ENCODE measurements at regions not wholly inside any gene's neighbourhood (a gene's known extent, or its start where the extent isn't known, plus 50 kb on each side); places are given as distances from the start of the nearest gene placed in this dataset.
"Not testable (repeated sequence)": the region's sequence is repeated elsewhere in the genome, so short reads cannot be mapped to it uniquely, and the experiment has no call there.

- H3K9me3 ChIP-seq (ENCODE audit: insufficient read depth, low read length): no peaks in the 10 kb centered on the region
- no peak overlapping the region for H2AFZ ChIP-seq (ENCODE audit: low read depth, low read length)
- H3K79me2 ChIP-seq (ENCODE audit: low read length): no peaks in the 10 kb centered on the region
- H3K27ac ChIP-seq (ENCODE audit: low read length): no peak overlapping the region
- H3K9ac ChIP-seq (ENCODE audit: low read length): no peak overlapping the region
- no peak overlapping the region for H3K4me2 ChIP-seq (ENCODE audit: low read length)
- TF ChIP-seq CTCF (IDR thresholded peaks at IDR 0.05; ENCODE audit: low read depth, low read length) (no peak), EZH2phosphoT487 (IDR thresholded peaks at IDR 0.05; ENCODE audit: low read depth) (no peak)
- no peaks in the 10 kb centered on the region for H3K4me1 ChIP-seq (ENCODE audit: low read length)
- H4K20me1 ChIP-seq (ENCODE audit: insufficient read depth, low read length): no peaks in the 10 kb centered on the region
- H3K27me3 ChIP-seq (ENCODE audit: low read depth, low read length): no peaks in the 10 kb centered on the region
- no peak overlapping the region for H3K4me3 ChIP-seq (ENCODE audit: low read length)
- H3K36me3 ChIP-seq (replicated peaks; ENCODE audit: low read depth, low read length): no peaks in the 10 kb centered on the region
Observed at GRCh38 chr18:11368020-11368419, 218.7 kb upstream of the PIEZO2 start.

GRCh38 chr18:11367351-11367750 is 218.0 kb upstream of the PIEZO2 start:
- Histone ChIP-seq H3K9ac (ENCODE audit: low read length) (no peak overlapping the region), H3K4me3 (ENCODE audit: low read length) (no peak overlapping the region), H3K27me3 (ENCODE audit: low read depth, low read length) (no peaks in the 10 kb centered on the region), H3K4me2 (ENCODE audit: low read length) (no peak overlapping the region), H3K4me1 (ENCODE audit: low read length) (no peaks in the 10 kb centered on the region), H3K79me2 (ENCODE audit: low read length) (no peaks in the 10 kb centered on the region), H3K27ac (ENCODE audit: low read length) (no peak overlapping the region), H3K36me3 (replicated peaks; ENCODE audit: low read depth, low read length) (no peaks in the 10 kb centered on the region), H2AFZ (ENCODE audit: low read depth, low read length) (no peak overlapping the region), H4K20me1 (ENCODE audit: insufficient read depth, low read length) (no peaks in the 10 kb centered on the region), H3K9me3 (ENCODE audit: insufficient read depth, low read length) (no peaks in the 10 kb centered on the region)
- TF ChIP-seq CTCF (IDR thresholded peaks at IDR 0.05; ENCODE audit: low read depth, low read length) (no peak), EZH2phosphoT487 (IDR thresholded peaks at IDR 0.05; ENCODE audit: low read depth) (no peak)

DNA sequence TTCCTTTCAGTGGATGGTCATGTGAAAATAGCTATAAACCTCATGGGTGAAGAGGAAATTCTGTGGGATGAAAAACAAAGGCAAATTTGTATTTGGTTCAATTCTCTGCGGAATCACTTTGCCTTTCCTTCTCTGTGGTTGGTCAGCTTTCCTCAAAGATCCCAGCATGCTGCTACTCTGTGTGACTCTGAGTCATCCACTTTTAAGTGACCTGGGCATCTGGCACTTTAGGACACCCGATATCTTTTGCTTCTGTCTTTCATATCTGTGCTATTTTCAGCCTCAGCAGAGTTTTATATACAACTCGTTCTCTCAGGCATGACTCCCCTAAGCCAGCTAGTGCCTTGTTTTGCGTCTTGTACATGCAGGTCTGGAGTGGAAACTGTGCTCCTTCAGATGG is 217.0 kb upstream of the PIEZO2 start:
- Histone ChIP-seq H3K4me2 (ENCODE audit: low read length) (no peak overlapping the region), H4K20me1 (ENCODE audit: insufficient read depth, low read length) (no peaks in the 10 kb centered on the region), H3K36me3 (replicated peaks; ENCODE audit: low read depth, low read length) (no peaks in the 10 kb centered on the region), H3K4me3 (ENCODE audit: low read length) (no peak overlapping the region), H2AFZ (ENCODE audit: low read depth, low read length) (no peak overlapping the region), H3K79me2 (ENCODE audit: low read length) (no peaks in the 10 kb centered on the region), H3K27ac (ENCODE audit: low read length) (no peak overlapping the region), H3K9me3 (ENCODE audit: insufficient read depth, low read length) (no peaks in the 10 kb centered on the region), H3K27me3 (ENCODE audit: low read depth, low read length) (no peaks in the 10 kb centered on the region), H3K9ac (ENCODE audit: low read length) (no peak overlapping the region), H3K4me1 (ENCODE audit: low read length) (no peaks in the 10 kb centered on the region)
- TF ChIP-seq EZH2phosphoT487 (IDR thresholded peaks at IDR 0.05; ENCODE audit: low read depth) (no peak), CTCF (IDR thresholded peaks at IDR 0.05; ENCODE audit: low read depth, low read length) (no peak)

DNA sequence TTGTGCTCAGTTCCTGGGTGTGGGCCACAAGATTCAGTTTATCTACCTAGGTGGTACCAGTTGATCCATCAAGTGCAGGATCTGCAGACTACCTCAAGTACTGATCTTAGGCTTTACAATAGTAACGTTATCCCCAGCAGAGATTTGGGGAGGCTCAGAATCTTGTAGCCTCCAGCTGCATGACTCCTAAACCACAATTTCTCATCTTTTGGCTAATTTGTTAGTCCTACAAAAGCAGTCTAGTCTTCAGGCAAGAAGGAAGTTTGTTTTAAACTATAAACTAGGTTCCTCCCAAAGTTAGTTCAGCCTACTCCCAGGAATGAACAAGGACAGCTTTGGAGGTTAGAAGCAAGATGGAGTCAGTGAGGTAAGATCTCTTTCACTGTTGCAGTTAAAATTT is 213.5 kb upstream of the PIEZO2 start:
- no peak overlapping the region for H3K27ac ChIP-seq (ENCODE audit: low read length)
- no peak overlapping the region for H3K9ac ChIP-seq (ENCODE audit: low read length)
- H3K79me2 ChIP-seq (ENCODE audit: low read length): no peaks in the 10 kb centered on the region
- no peaks in the 10 kb centered on the region for H4K20me1 ChIP-seq (ENCODE audit: insufficient read depth, low read length)
- H3K4me3 ChIP-seq (ENCODE audit: low read length): no peak overlapping the region
- H3K9me3 ChIP-seq (ENCODE audit: insufficient read depth, low read length): no peaks in the 10 kb centered on the region
- no peak for TF ChIP-seq EZH2phosphoT487 (IDR thresholded peaks at IDR 0.05; ENCODE audit: low read depth)
- TF ChIP-seq CTCF (IDR thresholded peaks at IDR 0.05; ENCODE audit: low read depth, low read length): no peak
- H3K27me3 ChIP-seq (ENCODE audit: low read depth, low read length): no peaks in the 10 kb centered on the region
- H3K4me2 ChIP-seq (ENCODE audit: low read length): no peak overlapping the region
- no peaks in the 10 kb centered on the region for H3K4me1 ChIP-seq (ENCODE audit: low read length)
- H2AFZ ChIP-seq (ENCODE audit: low read depth, low read length): no peak overlapping the region
- no peaks in the 10 kb centered on the region for H3K36me3 ChIP-seq (replicated peaks; ENCODE audit: low read depth, low read length)

DNA sequence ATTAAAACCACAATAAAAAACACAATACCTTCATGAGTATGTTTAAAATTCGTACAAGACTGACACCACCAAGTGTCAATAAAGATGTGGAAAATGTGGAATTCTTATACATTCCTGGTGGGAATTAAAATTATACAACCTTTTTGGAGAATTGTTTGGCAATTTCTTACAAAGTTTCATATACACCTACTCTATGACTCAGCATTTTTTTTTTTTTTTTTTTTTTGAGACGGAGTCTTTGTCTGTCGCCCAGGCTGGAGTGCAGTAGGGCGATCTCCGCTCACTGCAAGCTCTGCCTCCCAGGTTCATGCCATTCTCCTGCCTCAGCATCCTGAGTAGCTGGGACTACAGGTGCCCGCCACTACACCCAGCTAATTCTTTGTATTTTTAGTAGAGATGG is 212.5 kb upstream of the PIEZO2 start:
- H3K9ac ChIP-seq (ENCODE audit: low read length); H3K27me3 ChIP-seq (ENCODE audit: low read depth, low read length); H3K4me3 ChIP-seq (ENCODE audit: low read length); H4K20me1 ChIP-seq (ENCODE audit: insufficient read depth, low read length); H3K36me3 ChIP-seq (replicated peaks; ENCODE audit: low read depth, low read length); H3K4me2 ChIP-seq (ENCODE audit: low read length); H3K4me1 ChIP-seq (ENCODE audit: low read length); H2AFZ ChIP-seq (ENCODE audit: low read depth, low read length); H3K27ac ChIP-seq (ENCODE audit: low read length); H3K79me2 ChIP-seq (ENCODE audit: low read length); H3K9me3 ChIP-seq (ENCODE audit: insufficient read depth, low read length): not testable (repeated sequence)

All from OCI-LY3 (cell line).